ENCODE measurements at regions not wholly inside any gene's neighbourhood (a gene's known extent, or its start where the extent isn't known, plus 50 kb on each side); places are given as distances from the start of the nearest gene placed in this dataset.
"Not testable (repeated sequence)": the region's sequence is repeated elsewhere in the genome, so short reads cannot be mapped to it uniquely, and the experiment has no call there.

DNA sequence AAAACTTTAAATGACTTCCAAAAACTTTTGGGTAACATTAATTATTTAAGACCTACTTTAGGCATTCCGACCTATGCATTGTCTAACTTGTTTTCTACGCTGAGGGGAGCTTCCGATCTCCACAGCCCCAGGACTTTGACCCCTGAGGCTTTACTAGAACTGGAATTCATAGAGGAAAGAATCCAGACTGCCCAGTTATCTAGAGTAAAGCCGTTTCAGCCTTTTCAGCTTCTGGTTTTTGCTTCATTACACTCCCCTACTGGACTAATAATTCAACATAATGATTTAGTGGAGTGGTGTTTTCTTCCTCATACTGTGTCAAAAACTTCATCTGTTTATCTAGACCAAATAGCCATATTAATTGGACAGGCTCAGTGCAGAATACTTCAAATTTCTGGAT is 571.9 kb upstream of the PTGER4 start:
- not testable (repeated sequence) for TF ChIP-seq CTCF (IDR thresholded peaks at IDR 0.05); POLR2A (IDR thresholded peaks at IDR 0.05); EP300 (IDR thresholded peaks at IDR 0.05; ENCODE audit: low read depth); POLR2AphosphoS5 (IDR thresholded peaks at IDR 0.05)

All from transverse colon (tissue), 4 donors.